NCI-H446 (cell line): ENCODE measurements at regions not wholly inside any gene's neighbourhood (a gene's known extent, or its start where the extent isn't known, plus 50 kb on each side); places are given as distances from the start of the nearest gene placed in this dataset.
"Not testable (repeated sequence)": the region's sequence is repeated elsewhere in the genome, so short reads cannot be mapped to it uniquely, and the experiment has no call there.

Source experiments
- DNase-seq, 2 experiments: peaks; one replicate each; lab custom pipeline; 2025; lab: John Stamatoyannopoulos, UW

- no peak for DNase-seq
Observed at GRCh38 chr7:121620953-121621606, 225.0 kb upstream of the FAM3C start.

GRCh38 chr7:121620206-121620605, 224.1 kb upstream of the FAM3C start:
- no peak for DNase-seq

- no peak for DNase-seq
Observed at GRCh38 chr7:121618182-121618581, 222.1 kb upstream of the FAM3C start.

- peak in 1 of 2 experiments; percentile 37 for DNase-seq
Observed at GRCh38 chr7:121610243-121610642, 214.1 kb upstream of the FAM3C start.

- DNase-seq: no peak
Observed at GRCh38 chr7:121609208-121609607, 213.1 kb upstream of the FAM3C start.

- DNase-seq: peak; percentile 32 to 75
Observed at GRCh38 chr7:121608785-121609184, 212.7 kb upstream of the FAM3C start.

GRCh38 chr7:121608183-121608582, 212.1 kb upstream of the FAM3C start:
- not testable (repeated sequence) for DNase-seq

GRCh38 chr7:121605317-121605680, 209.2 kb upstream of the FAM3C start:
- DNase-seq: peak in 1 of 2 experiments; percentile 65

GRCh38 chr7:121604627-121605316, 208.7 kb upstream of the FAM3C start:
- DNase-seq: no peak

- no peak for DNase-seq
Observed at GRCh38 chr7:121603886-121604285, 207.8 kb upstream of the FAM3C start.

GRCh38 chr7:121599887-121600286, 203.8 kb upstream of the FAM3C start:
- no peak for DNase-seq

- peak; percentile 59 to 85 for DNase-seq
Observed at GRCh38 chr7:121595758-121596696, 199.9 kb upstream of the FAM3C start.

- peak; percentile 23 to 67 for DNase-seq
Observed at GRCh38 chr7:121591926-121592325, 195.8 kb upstream of the FAM3C start.

GRCh38 chr7:121587435-121587834, 191.3 kb upstream of the FAM3C start:
- DNase-seq: no peak

- no peak for DNase-seq
Observed at GRCh38 chr7:121582258-121582657, 186.2 kb upstream of the FAM3C start.

GRCh38 chr7:121579639-121580038, 183.5 kb upstream of the FAM3C start:
- no peak for DNase-seq

GRCh38 chr7:121578669-121579068, 182.6 kb upstream of the FAM3C start:
- no peak for DNase-seq

GRCh38 chr7:121576148-121576917, 180.2 kb upstream of the FAM3C start:
- DNase-seq: no peak

GRCh38 chr7:121575194-121575765, 179.2 kb upstream of the FAM3C start:
- DNase-seq: no peak

- DNase-seq: no peak
Observed at GRCh38 chr7:121574109-121574508, 178.0 kb upstream of the FAM3C start.

- no peak for DNase-seq
Observed at GRCh38 chr7:121572615-121573014, 176.5 kb upstream of the FAM3C start.

- no peak for DNase-seq
Observed at GRCh38 chr7:121570365-121570764, 174.3 kb upstream of the FAM3C start.
